Heart left ventricle (tissue), 16 donors: ENCODE measurements at regions not wholly inside any gene's neighbourhood (a gene's known extent, or its start where the extent isn't known, plus 50 kb on each side); places are given as distances from the start of the nearest gene placed in this dataset.

Experiments
- ATAC-seq, 4 donors: fragments of 200-7000 bp; cut with Tn5 transposase; one replicate each; pipeline ENCODE4 v1.9.1; 2020 to 2022; ENCODE audit warnings: moderate library complexity in 4 of 4, mild to moderate bottlenecking in 3 of 4, moderate number of reproducible peaks in 1 of 4
- DNase-seq, 5 donors: peaks; one replicate each; pipeline ENCODE4 v3.0.0-alpha.2; 2020
- H3K27ac ChIP-seq, 12 donors: fragments of 200-600 bp; sonication (generic) in 4 of 12; one replicate each; pipeline versions ENCODE4 v1.5.0 to v1.8.0; 2016 to 2022; ENCODE audit warnings: mild to moderate bottlenecking in 2 of 12
- H3K27me3 ChIP-seq, 9 donors: fragments of 200-600 bp; sonication (generic) in 2 of 9; one replicate each; pipeline versions ENCODE4 v1.5.1 to v1.8.0; 2016 to 2022; ENCODE audit warnings: mild to moderate bottlenecking in 3 of 9
- H3K36me3 ChIP-seq, 9 donors: fragments of 200-600 bp; sonication (generic) in 2 of 9; one replicate each; pipeline versions ENCODE4 v1.5.0 to v1.8.0; 2018 to 2022; ENCODE audit warnings: mild to moderate bottlenecking in 2 of 9
- H3K4me1 ChIP-seq, 12 donors: fragments of 200-600 bp; sonication (generic) in 4 of 12; one replicate each; pipeline versions ENCODE4 v1.5.0 to v1.8.0; 2016 to 2022; ENCODE audit warnings: mild to moderate bottlenecking in 3 of 12
- H3K4me3 ChIP-seq, 12 donors: fragments of 200-600 bp; sonication (generic) in 4 of 12; one replicate each; pipeline versions ENCODE4 v1.5.0 to v1.8.0; 2017 to 2022; ENCODE audit warnings: mild to moderate bottlenecking in 9 of 12, moderate library complexity in 4 of 12
- H3K9me3 ChIP-seq, 12 donors: fragments of 200-600 bp; sonication (generic) in 4 of 12; one replicate each; pipeline versions ENCODE4 v1.5.0 to v1.8.0; 2016 to 2022; ENCODE audit warnings: mild to moderate bottlenecking in 1 of 12
- POLR2A ChIP-seq, 2 donors: fragments of 450-650 bp; IDR thresholded peaks; one replicate each; pipeline ENCODE4 v1.6.1; 2017; ENCODE audit warnings: antibody characterized with exemption in 2 of 2, mild to moderate bottlenecking in 2 of 2, moderate library complexity in 2 of 2
- WGBS, 4 donors: extraction: QIAGEN DNeasy Blood & Tissue Kit in 2 of 4; methylation state at CpG; one replicate each; pipeline versions ENCODE4 v1.1.5 to v1.1.7; 2013 to 2018; 5-methylcytosine and 5-hydroxymethylcytosine counted together
- intact Hi-C, 10 donors: fragments of 100-400 bp; cut with DNase I; formaldehyde crosslinking; loops; one replicate each; pipeline versions ENCODE4 v1.11.1 to v1.14.2; 2022
- TF ChIP-seq, protein P1 (sequence below), 12 donors: fragments of 200-600 bp; sonication (generic) in 4 of 12; IDR thresholded peaks; one replicate each; pipeline versions ENCODE4 v1.5.0 to v1.8.0; 2018 to 2022; ENCODE audit warnings: antibody characterized with exemption in 12 of 12, mild to moderate bottlenecking in 5 of 12
- donor health status: ischemic (EF 13 %, LVEDD 7.1; RV severe dilation, severe dysfunction).
- donor health status: healthy with polysubstance abuse.
- donor health status: DM: no; HTN: yes; CAD: no.
- donor health status: DM: no; HTN: no; CAD: no.
- donor health status: ischemic (EF 25% LVEDD 6.9; RV normal size, moderate dysfunction).
- donor health status: ischemic (EF 25% LVEDD 5.7; RV mildly dilated, moderate dysfunction).
- donor health status: healthy.
- donor health status: DM: yes; HTN: yes; CAD: no.
- donor health status: ischemic (EF 35%, LVEDD 5.7; RV mildly dilated, moderate dysfunction).
- donor health status: nonischemic (EF 11% LVEDD 7.7; RV severe dilation, severe dysfunction).
- donor health status: DM: yes; HTN: yes; CAD: no.
- donor health status: PGD.
- donor health status: ischemic (EF 29% LVEDD 5.4; RV normal size, mild dysfunction).
- donor health status: nonischemic (EF 23%, LVEDD 6.1; RV moderate dilation, normal function).

DNA sequence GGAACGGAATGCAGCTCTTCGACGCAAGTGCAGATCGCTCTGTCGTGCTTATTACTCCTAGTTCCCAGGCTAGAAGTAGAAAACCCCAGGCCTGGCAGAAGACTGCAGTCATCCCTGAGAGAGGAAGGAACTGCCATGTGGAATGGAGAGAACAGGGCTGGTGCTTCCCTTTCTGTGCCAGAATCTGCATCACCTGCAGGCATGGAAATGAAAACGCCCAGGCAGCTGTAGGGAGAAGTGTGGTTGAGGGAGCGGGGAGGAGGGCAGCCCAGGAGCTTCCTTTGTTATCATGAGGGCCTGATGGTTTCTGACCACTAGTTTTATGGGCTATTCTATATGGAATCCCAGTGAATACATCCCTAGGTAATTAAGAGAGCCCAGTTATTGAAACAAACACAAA is 79.4 kb upstream of the SMIM21 start:
- intact Hi-C loops, result loop anchor here in 1 of 10 donors (10.0 kb wide), 1 partner anchor 62 kb away; no protein-coding TSS in a partner anchor
- no peak for DNase-seq
- ATAC-seq, result no peak
- no peaks in the 10 kb centered on the region for H3K4me1 ChIP-seq
- peaks cover 0 to 9% (median 0%) of the 10 kb centered on the region in 12 donors for H3K9me3 ChIP-seq
- H3K27me3 ChIP-seq, result no peaks in the 10 kb centered on the region
- H3K36me3 ChIP-seq, result no peaks in the 10 kb centered on the region
- H3K4me3 ChIP-seq, result no peak overlapping the region
- no peak overlapping the region for H3K27ac ChIP-seq
- TF ChIP-seq, protein P1, sequence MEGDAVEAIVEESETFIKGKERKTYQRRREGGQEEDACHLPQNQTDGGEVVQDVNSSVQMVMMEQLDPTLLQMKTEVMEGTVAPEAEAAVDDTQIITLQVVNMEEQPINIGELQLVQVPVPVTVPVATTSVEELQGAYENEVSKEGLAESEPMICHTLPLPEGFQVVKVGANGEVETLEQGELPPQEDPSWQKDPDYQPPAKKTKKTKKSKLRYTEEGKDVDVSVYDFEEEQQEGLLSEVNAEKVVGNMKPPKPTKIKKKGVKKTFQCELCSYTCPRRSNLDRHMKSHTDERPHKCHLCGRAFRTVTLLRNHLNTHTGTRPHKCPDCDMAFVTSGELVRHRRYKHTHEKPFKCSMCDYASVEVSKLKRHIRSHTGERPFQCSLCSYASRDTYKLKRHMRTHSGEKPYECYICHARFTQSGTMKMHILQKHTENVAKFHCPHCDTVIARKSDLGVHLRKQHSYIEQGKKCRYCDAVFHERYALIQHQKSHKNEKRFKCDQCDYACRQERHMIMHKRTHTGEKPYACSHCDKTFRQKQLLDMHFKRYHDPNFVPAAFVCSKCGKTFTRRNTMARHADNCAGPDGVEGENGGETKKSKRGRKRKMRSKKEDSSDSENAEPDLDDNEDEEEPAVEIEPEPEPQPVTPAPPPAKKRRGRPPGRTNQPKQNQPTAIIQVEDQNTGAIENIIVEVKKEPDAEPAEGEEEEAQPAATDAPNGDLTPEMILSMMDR (IDR thresholded peaks at IDR 0.05), result no peak
- TF ChIP-seq POLR2A (IDR thresholded peaks at IDR 0.05), result no peak
- WGBS, 4 donors, result 79 to 96% (median 90%) methylated on average over 7 of the region's 7 CpGs

DNA sequence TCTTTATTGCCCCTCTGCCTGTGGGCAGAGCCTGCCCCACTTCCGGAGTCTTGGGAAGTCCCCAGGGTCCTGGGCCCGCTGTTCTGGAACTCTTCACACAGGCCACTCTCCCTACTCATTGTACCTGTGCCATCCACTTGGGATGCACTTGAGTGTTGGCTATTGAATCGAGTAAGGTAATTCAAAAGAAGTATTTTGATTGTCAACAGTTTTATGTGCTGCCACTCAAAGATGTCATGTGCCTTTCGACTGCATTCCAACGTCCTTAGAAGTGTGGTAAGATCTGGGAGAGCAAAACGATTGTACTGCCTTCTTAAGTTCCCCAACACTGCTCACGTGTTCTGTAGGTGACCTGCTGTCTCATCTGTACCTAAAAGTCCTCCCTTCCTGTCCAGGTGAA is 77.0 kb upstream of the SMIM21 start:
- TF ChIP-seq, protein P1 (IDR thresholded peaks at IDR 0.05), result no peak
- TF ChIP-seq POLR2A (IDR thresholded peaks at IDR 0.05), result no peak
- H3K4me3 ChIP-seq, result no peak overlapping the region
- no peaks in the 10 kb centered on the region for H3K27me3 ChIP-seq
- H3K4me1 ChIP-seq, result no peaks in the 10 kb centered on the region
- intact Hi-C loops, result loop anchor here in 1 of 10 donors (10.0 kb wide), 1 partner anchor 60 kb away; no protein-coding TSS in a partner anchor
- ATAC-seq (no peak), DNase-seq (no peak)
- H3K27ac ChIP-seq, result no peak overlapping the region
- no peaks in the 10 kb centered on the region for H3K9me3 ChIP-seq
- WGBS, 4 donors, result 35 to 54% (median 45%) methylated on average over 7 of the region's 7 CpGs
- H3K36me3 ChIP-seq, result no peaks in the 10 kb centered on the region

DNA sequence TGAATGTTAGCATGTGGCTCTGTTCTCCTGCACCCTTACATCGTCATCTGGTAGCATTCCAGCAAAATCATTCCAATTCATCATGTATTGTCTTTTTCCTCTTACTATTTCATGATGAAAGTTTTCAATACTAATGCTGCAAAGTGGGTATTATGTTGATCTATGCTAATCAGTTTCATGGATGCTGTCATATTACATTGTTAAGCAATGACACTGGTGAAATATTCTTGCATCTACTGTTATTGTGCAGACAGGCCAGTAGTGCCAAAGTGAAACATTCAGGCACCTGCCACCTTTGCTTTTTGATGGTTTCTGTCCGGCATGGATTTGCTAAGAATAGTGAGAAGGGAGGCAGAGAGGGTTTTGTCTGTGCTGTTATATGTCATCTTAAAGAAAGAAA is 76.1 kb upstream of the SMIM21 start:
- Histone ChIP-seq H3K4me1 (no peaks in the 10 kb centered on the region), H3K4me3 (no peak overlapping the region), H3K9me3 (no peaks in the 10 kb centered on the region), H3K27me3 (no peaks in the 10 kb centered on the region), H3K27ac (no peak overlapping the region), H3K36me3 (no peaks in the 10 kb centered on the region)
- DNase-seq (no peak), ATAC-seq (no peak)
- intact Hi-C loops, result loop anchor here in 1 of 10 donors (10.0 kb wide), 1 partner anchor 59 kb away; no protein-coding TSS in a partner anchor
- TF ChIP-seq POLR2A (IDR thresholded peaks at IDR 0.05), result no peak
- TF ChIP-seq, protein P1 (IDR thresholded peaks at IDR 0.05), result no peak
- WGBS, 4 donors, result 76 to 86% (median 82%) methylated on average over 2 of the region's 2 CpGs

DNA sequence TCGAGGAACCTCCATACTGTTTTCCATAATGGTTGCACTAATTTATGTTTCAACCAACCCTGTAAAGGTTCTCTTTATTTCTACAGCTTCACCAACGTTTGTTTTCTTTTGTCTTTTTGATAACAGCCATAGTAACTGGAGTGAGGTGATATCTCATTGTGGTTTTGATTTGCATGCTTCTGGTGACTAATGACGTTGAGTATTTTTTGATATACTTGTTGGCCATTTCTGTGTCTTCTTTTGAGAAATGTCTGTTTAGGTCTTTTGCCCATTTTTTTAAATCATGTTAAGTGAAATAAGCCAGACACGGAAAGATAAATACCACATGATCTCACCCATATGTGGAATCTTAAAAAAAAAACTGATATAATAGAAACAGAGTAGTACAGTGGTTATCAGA is 74.8 kb upstream of the SMIM21 start:
- Histone ChIP-seq H3K4me1 (no peaks in the 10 kb centered on the region), H3K4me3 (no peak overlapping the region), H3K27ac (no peak overlapping the region), H3K27me3 (peaks cover 0 to 11% (median 0%) of the 10 kb centered on the region in 9 donors), H3K36me3 (no peaks in the 10 kb centered on the region), H3K9me3 (no peaks in the 10 kb centered on the region)
- DNase-seq, result no peak
- TF ChIP-seq, protein P1 (IDR thresholded peaks at IDR 0.05), result no peak
- TF ChIP-seq POLR2A (IDR thresholded peaks at IDR 0.05), result no peak
- no peak for ATAC-seq
- intact Hi-C loops, result loop anchor here in 1 of 10 donors (10.0 kb wide), 1 partner anchor 57 kb away; no protein-coding TSS in a partner anchor
- WGBS, 4 donors, result 55 to 71% (median 62%) methylated on average over 4 of the region's 4 CpGs
